Endothelial cell of umbilical vein (primary cell): ENCODE measurements at regions not wholly inside any gene's neighbourhood (a gene's known extent, or its start where the extent isn't known, plus 50 kb on each side); places are given as distances from the start of the nearest gene placed in this dataset.

ENCODE experiments used
- BruUV-seq: library from RNA; stranded (reverse); fragments of 400-500 nt; replicated peaks from 2 replicates; lab custom pipeline; 2021; lab: Mats Ljungman, UMichigan
- CTCF ChIA-PET: fragments of 300-600, 350-600 bp; sonication (Branson Sonifier 250); formaldehyde crosslinking; loops from one replicate; lab custom pipeline; 2021; ENCODE audit warnings: antibody characterized with exemption, inconsistent platforms; lab: Charles Lee
- POLR2A ChIA-PET: fragments of 300-600, 350-600 bp; sonication (Branson Sonifier 250); formaldehyde crosslinking; loops from one replicate; lab custom pipeline; 2021; ENCODE audit warnings: antibody characterized with exemption, inconsistent platforms; lab: Charles Lee
- DNase-seq: peaks from one replicate; pipeline ENCODE4 v3.0.0-alpha.2; 2011; ENCODE audit warnings: low read depth, low spot score
- FAIRE-seq: peaks from 2 replicates; lab custom pipeline; 2011; peaks lifted over from hg19 to GRCh38; lab: Jason Lieb, UNC
- H2AFZ ChIP-seq: 2 replicates; pipeline ENCODE4 v1.6.0; 2012; ENCODE audit warnings: low read depth, low read length, control low read depth, inconsistent platforms
- H3K27ac ChIP-seq: 2 replicates; pipeline ENCODE4 v1.5.1; 2011; ENCODE audit warnings: low read depth, mild to moderate bottlenecking, control low read depth, low read length, moderate library complexity; ENCODE audit not compliant: insufficient read depth
- H3K27me3 ChIP-seq, 2 experiments: 2 replicates each; pipeline versions ENCODE4 v1.6.0 to v1.6.1; 2011; ENCODE audit warnings: low read length in 2 of 2, mixed read lengths in 1 of 2; ENCODE audit not compliant: control insufficient read depth in 2 of 2, insufficient read depth in 2 of 2
- H3K36me3 ChIP-seq, 2 experiments: 2 replicates in 1 of 2; 3 replicates in 1 of 2; pipeline ENCODE4 v1.5.1; 2011; ENCODE audit warnings: low read length in 2 of 2, mild to moderate bottlenecking in 1 of 2, moderate library complexity in 1 of 2; ENCODE audit not compliant: control insufficient read depth in 2 of 2, insufficient read depth in 2 of 2; ENCODE audit errors: extremely low read depth in 1 of 2
- H3K4me1 ChIP-seq: 3 replicates; pipeline ENCODE4 v1.5.1; 2011; ENCODE audit warnings: mild to moderate bottlenecking, low read length; ENCODE audit not compliant: control insufficient read depth, insufficient read depth; ENCODE audit errors: extremely low read depth
- H3K4me2 ChIP-seq: 2 replicates; pipeline ENCODE4 v1.6.1; 2011; ENCODE audit warnings: low read length, control low read depth, mixed read lengths; ENCODE audit not compliant: insufficient read depth
- H3K4me3 ChIP-seq, 3 experiments: fragments of 200-600 bp in 1 of 3; sonication (generic), shearing (Covaris generic) in 1 of 3; replicated peaks in 1 of 3; 2 replicates each; pipeline ENCODE4 v1.5.1; 2011 to 2016; ENCODE audit warnings: control low read depth in 3 of 3, low read length in 3 of 3, mild to moderate bottlenecking in 2 of 3, inconsistent platforms in 1 of 3, low read depth in 1 of 3, moderate library complexity in 1 of 3; ENCODE audit not compliant: insufficient read depth in 1 of 3
- H3K79me2 ChIP-seq: 2 replicates; pipeline ENCODE4 v1.6.0; 2012; ENCODE audit warnings: low read length, inconsistent platforms; ENCODE audit not compliant: control insufficient read depth, insufficient read depth
- H3K9ac ChIP-seq: replicated peaks from 2 replicates; pipeline ENCODE3; 2011; ENCODE audit warnings: low read length, control low read depth; ENCODE audit not compliant: insufficient read depth; ENCODE audit errors: extremely low read depth
- H3K9me1 ChIP-seq: replicated peaks from 3 replicates; pipeline ENCODE4 v1.6.0; 2011; ENCODE audit warnings: mild to moderate bottlenecking, low read length; ENCODE audit not compliant: control insufficient read depth, insufficient read depth; ENCODE audit errors: extremely low read depth
- H3K9me3 ChIP-seq: replicated peaks from 2 replicates; pipeline ENCODE4 v1.5.1; 2012; ENCODE audit warnings: low read length, inconsistent platforms; ENCODE audit not compliant: control insufficient read depth, insufficient read depth
- H4K20me1 ChIP-seq: replicated peaks from 2 replicates; pipeline ENCODE3; 2011; ENCODE audit warnings: mild to moderate bottlenecking, low read length; ENCODE audit not compliant: control insufficient read depth, insufficient read depth; ENCODE audit errors: extremely low read depth
- CTCF ChIP-seq, 2 donors: IDR thresholded peaks; 1 replicate in 1 of 2; 2 replicates in 1 of 2; pipeline ENCODE4 v1.5.1; 2011; ENCODE audit warnings: low read length in 2 of 2, mild to moderate bottlenecking in 2 of 2, moderate library complexity in 2 of 2, control low read depth in 1 of 2, inconsistent platforms in 1 of 2, low read depth in 1 of 2; ENCODE audit not compliant: insufficient read depth in 1 of 2; ENCODE audit errors: extremely low read depth in 1 of 2
- EZH2 ChIP-seq: IDR thresholded peaks from 2 replicates; pipeline ENCODE4 v1.6.1; 2012; ENCODE audit warnings: borderline replicate concordance, low read depth, mild to moderate bottlenecking, moderate library complexity, low read length, inconsistent platforms; ENCODE audit not compliant: severe bottlenecking
- GATA2 ChIP-seq: IDR thresholded peaks from 2 replicates; pipeline ENCODE4 v1.7.0; 2011; ENCODE audit warnings: low read depth, mild to moderate bottlenecking, moderate library complexity, mixed read lengths, low read length; ENCODE audit not compliant: insufficient read length, insufficient read depth
- JUN ChIP-seq: IDR thresholded peaks from 2 replicates; pipeline ENCODE4 v1.6.1; 2011; ENCODE audit warnings: borderline replicate concordance, low read depth; ENCODE audit not compliant: insufficient read length, insufficient read depth
- MYC ChIP-seq: IDR thresholded peaks from one replicate; pipeline ENCODE4 v1.6.1; 2011; ENCODE audit warnings: mild to moderate bottlenecking, low read depth, low read length
- dilution Hi-C: fragments of 300-500 bp; cut with MboI; formaldehyde crosslinking; loops from one replicate; pipeline ENCODE4 v1.15.0; 2019; ENCODE audit warnings: low sequenced_read_pairs; ENCODE audit not compliant: extremely low pct_ligation_motif_present
- intact Hi-C: fragments of 100-400 bp; cut with micrococcal nuclease; formaldehyde crosslinking; loops from one replicate; pipeline ENCODE4 v1.10.0; 2022

- Histone ChIP-seq H3K4me3 (no peak overlapping the region), H3K27ac (no peak overlapping the region), H3K27me3 (no peaks in the 10 kb centered on the region), H4K20me1 (no peaks in the 10 kb centered on the region), H3K9ac (no peak overlapping the region), H3K9me1 (no peaks in the 10 kb centered on the region), H2AFZ (no peak overlapping the region), H3K4me2 (no peak overlapping the region), H3K4me1 (no peaks in the 10 kb centered on the region), H3K9me3 (no peaks in the 10 kb centered on the region), H3K36me3 (no peaks in the 10 kb centered on the region), H3K79me2 (no peaks in the 10 kb centered on the region)
- DNase-seq, result no peak
- dilution Hi-C loops, result no loop called here
- no peak for TF ChIP-seq MYC
- TF ChIP-seq CTCF (IDR thresholded peaks at IDR 0.05; ENCODE audit: extremely low read depth in 1 of 2, insufficient read depth in 1 of 2, low read depth in 1 of 2, low read length in 2 of 2), result no peak
- no peak for TF ChIP-seq EZH2
- no peak for TF ChIP-seq GATA2
- TF ChIP-seq JUN, result no peak
- BruUV-seq, result no TSS peak
- intact Hi-C loops, result no loop called here
- ChIA-PET POLR2A (no interaction called here), CTCF (no interaction called here)
- no peak for FAIRE-seq
These were observed 57.7 kb upstream of the LRRC7 start for GRCh38 chr1:69510026-69510425.
